ENCODE measurements at regions not wholly inside any gene's neighbourhood (a gene's known extent, or its start where the extent isn't known, plus 50 kb on each side); places are given as distances from the start of the nearest gene placed in this dataset.
"Not testable (repeated sequence)": the region's sequence is repeated elsewhere in the genome, so short reads cannot be mapped to it uniquely, and the experiment has no call there.

DNA sequence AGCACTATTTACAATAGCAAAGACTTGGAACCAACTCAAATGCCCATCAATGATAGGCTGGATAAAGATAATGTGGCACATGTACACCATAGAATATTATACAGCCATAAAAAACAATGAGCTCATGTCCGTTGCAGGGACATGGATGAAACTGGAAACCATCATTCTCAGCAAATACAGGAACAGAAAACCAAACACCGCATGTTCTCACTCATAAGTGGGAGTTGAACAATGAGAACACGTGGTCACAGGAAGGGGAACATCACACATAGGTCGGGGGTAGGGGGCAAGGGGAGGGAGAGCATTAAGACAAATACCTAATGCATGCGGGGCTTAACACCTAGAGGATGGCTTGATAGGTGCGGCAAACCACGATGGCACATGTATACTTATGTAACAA is 56.0 kb upstream of the XPO1 start:
- H3K4me1 Mint-ChIP-seq (ENCODE audit: low read depth); H3K9me3 Mint-ChIP-seq; H3K27me3 Mint-ChIP-seq; H3K27ac Mint-ChIP-seq; DNase-seq; H3K36me3 Mint-ChIP-seq (ENCODE audit: low read depth); H3K4me3 Mint-ChIP-seq: not testable (repeated sequence)

- H3K36me3 Mint-ChIP-seq (ENCODE audit: low read depth) = not testable (repeated sequence)
Measured at GRCh38 chr2:61593648-61594047, 55.5 kb upstream of the XPO1 start.

DNA sequence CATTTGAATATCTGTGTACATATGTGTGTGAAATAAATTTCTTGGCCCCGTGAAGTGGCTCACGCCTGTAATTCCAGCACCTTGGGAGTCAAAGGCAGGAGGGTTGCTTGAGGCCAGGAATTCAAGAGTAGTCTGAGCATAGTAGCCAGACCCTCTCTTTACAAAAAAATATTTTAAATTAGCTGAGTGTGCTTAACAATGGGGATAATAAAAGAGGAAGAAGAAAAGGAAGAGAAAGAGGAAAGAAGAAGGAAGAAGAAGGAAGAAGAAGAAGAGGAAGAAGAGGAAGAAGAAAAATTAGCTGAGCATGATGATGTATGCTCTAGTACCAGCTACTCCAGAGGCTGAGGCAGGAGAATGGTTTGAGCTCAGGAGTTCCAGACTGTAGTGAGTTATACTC is 52.1 kb upstream of the XPO1 start:
- no peak for DNase-seq
- Mint-ChIP-seq H3K27ac (no peak overlapping the region), H3K36me3 (ENCODE audit: low read depth) (no peaks in the 10 kb centered on the region), H3K4me1 (ENCODE audit: low read depth) (no peaks in the 10 kb centered on the region), H3K27me3 (no peaks in the 10 kb centered on the region), H3K4me3 (no peak overlapping the region), H3K9me3 (no peaks in the 10 kb centered on the region)

More at GRCh38 chr2:61593648-61594047, 55.5 kb upstream of the XPO1 start:
- not testable (repeated sequence) for DNase-seq; H3K4me3 Mint-ChIP-seq; H3K27me3 Mint-ChIP-seq; H3K4me1 Mint-ChIP-seq (ENCODE audit: low read depth); H3K27ac Mint-ChIP-seq; H3K9me3 Mint-ChIP-seq

GRCh38 chr2:61588566-61588965 is 50.4 kb upstream of the XPO1 start:
- H3K27me3 Mint-ChIP-seq = no peaks in the 10 kb centered on the region
- no peak overlapping the region for H3K27ac Mint-ChIP-seq
- no peaks in the 10 kb centered on the region for H3K4me1 Mint-ChIP-seq (ENCODE audit: low read depth)
- H3K4me3 Mint-ChIP-seq = no peak overlapping the region
- no peaks in the 10 kb centered on the region for H3K9me3 Mint-ChIP-seq
- DNase-seq = no peak
- no peaks in the 10 kb centered on the region for H3K36me3 Mint-ChIP-seq (ENCODE audit: low read depth)
